ENCODE measurements at regions not wholly inside any gene's neighbourhood (a gene's known extent, or its start where the extent isn't known, plus 50 kb on each side); places are given as distances from the start of the nearest gene placed in this dataset.
A peak's percentile ranks its signal among the peaks of the same experiment; 100 is the strongest.
"Not testable (repeated sequence)": the region's sequence is repeated elsewhere in the genome, so short reads cannot be mapped to it uniquely, and the experiment has no call there.

- no peak for DNase-seq
These were observed 103.3 kb downstream of the TNFAIP3 start for GRCh38 chr6:137970368-137970767.

- DNase-seq, result no peak
These were observed 106.1 kb downstream of the TNFAIP3 start for GRCh38 chr6:137973201-137973600.

DNA sequence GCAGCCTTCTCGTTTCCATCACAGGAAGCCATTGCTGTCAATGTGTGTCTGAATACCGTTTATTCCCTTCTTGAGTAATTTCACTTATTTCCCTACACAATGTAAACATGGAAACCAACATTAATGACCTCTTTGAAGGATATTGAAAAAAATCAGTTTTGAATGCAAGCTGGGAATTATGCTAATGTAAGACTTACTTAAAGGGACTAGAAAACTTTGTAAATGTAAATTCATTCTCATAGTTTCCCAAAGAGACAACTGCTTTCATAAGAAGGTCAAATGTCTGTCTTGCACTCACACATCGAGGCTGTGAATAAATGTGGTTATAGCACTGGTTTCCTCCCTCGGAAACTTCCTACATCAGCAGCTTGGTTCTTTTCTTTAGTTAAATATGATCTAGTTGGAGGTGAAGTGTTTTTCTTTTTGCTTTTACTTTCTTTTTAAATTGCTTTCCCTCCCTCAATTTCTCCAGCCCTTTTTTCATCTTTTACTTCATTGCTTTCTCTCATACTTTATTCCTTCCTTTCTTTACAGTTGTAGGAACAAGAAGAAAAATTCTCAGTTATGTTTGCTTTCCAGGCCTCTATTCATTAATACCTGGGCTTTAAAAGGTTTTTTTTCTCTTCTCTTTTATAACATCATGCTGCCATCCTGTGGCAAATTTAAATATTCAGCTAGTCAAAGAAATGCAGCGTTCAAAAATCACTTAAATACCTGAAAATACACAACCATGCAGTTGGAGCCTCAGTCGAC lies 108.3 kb downstream of the TNFAIP3 start:
- peak; percentile 15 for DNase-seq

- no peak for DNase-seq
These were observed 109.4 kb downstream of the TNFAIP3 start for GRCh38 chr6:137976430-137976829.

DNA sequence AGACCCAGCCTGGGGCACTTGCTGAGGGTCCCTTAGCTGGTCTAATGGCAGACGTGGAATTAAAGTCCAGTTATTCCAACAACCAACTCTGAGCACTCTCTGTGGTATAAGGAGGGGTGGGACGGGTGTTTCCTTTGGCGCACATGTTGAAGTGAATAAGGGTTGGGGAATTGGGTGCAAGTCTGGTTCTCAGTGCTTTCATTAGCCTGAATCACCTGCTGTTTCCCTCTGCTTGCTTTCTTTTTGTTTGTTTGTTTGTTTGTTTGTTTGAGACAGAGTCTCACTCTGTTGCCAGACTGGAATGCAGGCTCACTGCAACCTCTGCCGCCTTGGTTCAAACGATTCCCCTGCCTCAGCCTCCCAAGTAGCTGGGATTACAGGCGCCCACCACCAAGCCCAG lies 110.1 kb downstream of the TNFAIP3 start:
- DNase-seq, result no peak

- DNase-seq, result no peak
These were observed 110.8 kb downstream of the TNFAIP3 start for GRCh38 chr6:137977814-137978213.

- DNase-seq, result no peak
These were observed 111.3 kb downstream of the TNFAIP3 start for GRCh38 chr6:137978252-137978896.

- DNase-seq, result not testable (repeated sequence)
These were observed 112.2 kb downstream of the TNFAIP3 start for GRCh38 chr6:137979263-137979662.

DNA sequence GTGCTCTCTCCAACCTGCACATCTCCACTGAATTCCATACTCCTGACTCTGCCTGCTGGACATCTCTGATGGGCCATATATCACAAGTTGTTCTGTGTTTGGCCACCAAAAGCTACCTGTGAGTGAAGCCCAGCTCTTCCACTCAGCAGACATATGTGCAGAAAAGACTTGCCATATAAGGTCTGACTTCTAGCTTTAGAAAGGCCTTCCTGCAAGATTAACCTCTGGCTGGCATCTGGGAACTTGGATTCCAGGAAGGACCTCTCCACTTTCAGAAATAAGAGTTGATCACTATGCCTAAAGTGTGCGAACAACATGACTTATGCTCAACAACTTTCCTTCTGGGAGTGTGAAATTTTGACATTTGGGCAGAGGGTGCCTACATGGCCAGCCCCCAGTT lies 113.7 kb downstream of the TNFAIP3 start:
- DNase-seq, result no peak

DNA sequence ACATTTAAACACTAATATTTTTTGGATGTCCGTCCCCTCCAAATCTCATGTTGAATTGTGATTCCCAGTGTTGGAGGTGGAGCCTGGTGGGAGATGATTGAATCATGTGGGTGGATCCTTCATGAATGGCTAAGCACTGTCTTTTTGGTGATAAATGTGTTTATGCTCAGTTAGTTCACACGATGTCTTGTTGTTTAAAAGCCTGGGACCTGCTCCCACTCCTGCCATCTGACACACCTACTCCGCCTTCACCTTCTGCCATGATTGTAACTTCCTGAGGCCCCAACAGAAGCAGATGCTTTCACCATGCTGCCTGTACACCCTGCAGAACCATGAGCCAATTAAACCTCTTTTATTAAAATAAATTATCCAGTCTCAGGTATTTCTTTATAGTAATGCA lies 114.7 kb downstream of the TNFAIP3 start:
- no peak for DNase-seq

DNA sequence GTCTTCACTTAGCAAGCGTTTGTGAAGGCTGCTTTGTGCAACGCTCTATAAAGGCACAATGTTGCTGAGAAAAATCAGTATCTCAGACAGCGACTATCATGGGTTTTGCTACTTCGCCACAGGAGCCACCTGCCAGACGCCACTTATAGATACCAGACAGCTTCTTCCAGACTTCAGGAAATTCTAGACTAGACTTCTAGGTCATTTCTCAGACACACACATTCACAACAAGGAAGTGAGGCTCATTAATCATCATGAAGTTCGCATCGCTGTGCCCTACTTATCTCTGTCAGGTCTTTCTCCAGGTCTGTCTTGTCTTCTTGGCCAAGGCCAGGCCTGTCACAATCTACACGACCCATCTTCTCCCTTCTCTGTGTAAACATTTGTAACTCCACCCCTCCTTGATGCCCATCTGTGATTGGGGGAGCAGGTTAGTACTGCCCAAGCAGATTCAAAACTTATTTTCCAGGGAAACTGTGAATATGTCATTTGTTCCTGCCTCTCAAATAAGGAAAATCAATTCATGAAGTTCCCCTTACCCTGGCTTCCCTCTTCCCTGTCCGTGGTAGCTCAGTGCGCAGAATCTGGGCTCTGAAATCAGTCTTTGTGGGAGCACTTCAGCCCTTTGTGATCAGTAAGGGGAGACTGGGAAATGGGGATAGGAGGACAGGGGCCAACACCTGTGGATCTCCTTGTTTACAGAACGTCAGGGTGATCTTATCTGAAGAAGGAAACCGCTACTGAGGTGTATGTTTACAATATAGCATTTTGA lies 115.5 kb downstream of the TNFAIP3 start:
- no peak for DNase-seq

DNA sequence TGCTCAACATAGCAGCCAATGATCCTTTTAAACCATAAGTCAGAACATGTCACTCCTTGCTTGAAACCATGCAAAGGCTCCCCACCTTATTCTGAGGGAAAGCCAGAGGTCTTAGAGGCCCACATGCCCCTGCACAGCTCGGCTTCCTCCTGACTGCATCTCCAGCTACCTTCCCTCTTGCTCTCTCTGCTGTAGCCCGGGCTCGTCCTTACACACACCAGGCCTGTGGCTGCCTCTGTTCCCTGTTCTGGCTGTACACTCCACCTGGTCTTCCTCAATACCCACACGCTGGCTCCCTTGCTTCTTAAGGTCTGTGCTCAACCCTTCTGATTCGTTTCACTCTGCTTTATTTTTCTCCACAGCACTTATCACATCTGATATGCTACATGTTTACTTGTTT lies 116.2 kb downstream of the TNFAIP3 start:
- DNase-seq, result no peak

DNA sequence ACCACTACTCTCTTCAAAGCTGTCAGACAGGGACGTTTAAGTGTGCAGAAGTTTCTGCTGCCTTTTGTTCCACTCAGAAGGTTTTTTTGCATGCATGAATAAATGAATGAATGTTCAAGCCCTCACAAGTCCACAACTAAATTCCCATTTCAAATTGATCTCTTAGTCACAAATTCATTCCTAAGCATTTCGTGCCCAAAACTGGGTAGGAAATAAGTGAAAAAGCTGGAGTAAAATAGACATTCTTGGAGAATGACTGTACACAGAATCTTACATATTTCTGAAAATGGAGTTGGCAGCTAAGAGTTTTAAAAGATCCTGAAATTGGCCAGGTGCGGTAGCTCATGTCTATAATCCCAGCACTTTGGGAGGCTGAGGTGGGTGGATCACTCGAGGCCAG lies 117.6 kb downstream of the PERP start:
- no peak for DNase-seq

DNA sequence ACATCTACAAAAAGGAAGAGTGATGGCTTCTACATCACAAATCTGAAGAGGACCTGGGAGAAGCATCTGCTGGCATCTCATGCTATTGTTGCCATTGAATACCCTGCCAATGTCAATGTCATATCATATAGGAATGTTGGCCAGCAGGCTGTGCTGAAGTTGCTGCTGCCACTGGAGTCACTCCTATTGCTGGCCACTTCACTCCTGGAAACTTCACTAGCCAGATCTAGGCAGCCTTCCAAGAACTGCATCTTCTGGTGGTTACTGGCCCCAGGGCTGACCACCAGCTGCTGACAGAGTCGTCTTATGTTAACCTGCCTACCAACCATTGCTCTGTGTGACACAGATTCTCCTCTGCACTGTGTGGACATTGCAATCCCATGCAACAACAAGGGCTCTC lies 111.8 kb downstream of the PERP start:
- no peak for DNase-seq

DNA sequence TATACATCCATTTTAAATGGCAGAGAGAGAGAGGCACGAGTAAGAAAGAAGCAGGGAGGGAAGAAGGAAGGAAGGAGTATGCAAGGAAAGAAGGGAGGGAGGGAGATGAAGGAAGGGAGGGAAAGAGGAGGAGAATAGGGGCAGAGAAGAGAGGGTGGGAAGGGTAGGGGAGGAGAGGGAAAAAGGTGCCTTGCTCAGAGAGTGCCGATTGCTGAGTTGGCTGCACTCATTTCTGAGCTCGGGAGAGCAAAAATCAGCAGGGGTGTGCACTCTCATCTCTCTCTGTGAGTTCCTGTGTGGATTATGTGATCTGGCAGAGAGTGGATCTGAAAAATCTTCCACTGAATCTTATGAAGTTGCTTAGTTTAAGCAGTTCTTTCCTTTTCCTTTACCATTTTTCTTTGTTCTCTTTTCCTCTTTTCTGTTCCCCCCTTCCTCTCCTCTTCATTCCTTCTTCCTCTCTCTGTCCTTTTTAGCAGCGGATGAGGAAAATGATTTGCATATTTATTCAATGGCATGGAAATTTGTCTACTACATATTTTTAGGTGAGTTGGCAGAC lies 108.7 kb downstream of the PERP start:
- DNase-seq, result no peak

DNA sequence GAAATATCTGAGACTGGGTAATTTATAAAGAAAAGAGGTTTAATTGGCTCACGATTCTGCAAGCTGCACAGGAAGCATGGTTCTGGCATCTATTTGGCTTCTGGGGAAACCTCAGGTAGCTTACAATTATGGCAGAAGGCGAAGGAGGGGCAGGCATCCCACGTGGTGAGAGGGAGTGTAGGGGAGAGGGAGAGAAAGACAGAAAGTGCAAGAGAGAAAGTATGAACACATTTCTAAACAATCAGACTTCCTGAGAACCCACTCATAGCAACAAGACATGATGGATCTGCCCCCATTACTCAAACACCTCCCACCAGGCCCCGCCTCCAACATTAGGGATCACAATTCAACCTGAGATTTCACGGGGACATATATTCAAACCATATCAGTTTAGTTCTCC lies 107.4 kb downstream of the PERP start:
- no peak for DNase-seq

GRCh38 chr6:138000941-138001340 lies 106.3 kb downstream of the PERP start:
- no peak for DNase-seq

DNA sequence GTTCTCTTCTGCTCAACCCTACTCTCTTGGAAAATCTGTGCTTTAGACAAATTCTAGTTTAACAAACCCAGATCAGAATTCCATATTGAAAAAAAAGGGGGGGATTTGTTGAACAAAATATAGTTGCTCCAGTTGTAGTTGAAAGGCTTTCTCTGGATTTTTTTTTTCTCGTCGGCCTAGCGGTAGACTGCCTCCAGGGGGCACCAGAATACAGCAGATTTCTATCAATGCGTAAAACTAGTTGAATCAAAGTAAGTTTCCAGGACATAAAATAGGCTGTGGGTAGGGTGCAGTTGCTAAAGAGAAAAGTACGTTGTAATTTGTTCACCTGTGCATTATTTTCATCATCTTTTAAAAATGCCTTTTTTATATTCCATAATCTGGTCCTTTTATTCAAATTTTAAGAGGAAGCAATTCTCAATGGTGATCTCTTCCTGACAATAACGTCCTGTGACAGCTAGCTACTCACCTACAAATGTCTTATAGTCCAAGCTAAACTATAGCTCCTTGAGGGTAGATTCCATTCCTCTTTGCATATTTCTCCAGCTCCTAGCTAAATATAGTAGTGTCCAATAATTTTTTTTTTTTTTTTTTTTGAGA lies 105.4 kb downstream of the PERP start:
- peak; percentile 47 for DNase-seq

- DNase-seq, result no peak
These were observed 102.6 kb downstream of the PERP start for GRCh38 chr6:138004430-138005287.

DNA sequence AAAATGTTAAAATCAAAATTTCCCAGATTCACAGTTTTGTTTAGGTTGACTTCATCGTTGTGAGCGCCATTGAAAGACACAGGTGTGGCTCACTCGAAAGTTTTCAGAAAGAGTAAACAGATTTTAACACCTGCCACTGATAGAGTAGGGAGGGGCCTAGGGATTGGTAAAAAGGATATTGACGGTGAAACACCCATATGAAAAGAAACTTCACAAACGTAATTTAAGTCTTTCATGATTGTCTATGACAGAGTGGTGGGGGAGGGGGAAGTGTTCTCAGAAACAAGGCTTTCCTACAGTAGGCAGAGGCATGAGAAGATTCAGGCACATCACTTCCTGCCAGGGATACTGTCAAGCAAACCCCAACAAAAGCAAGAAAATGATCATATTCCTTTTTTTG lies 101.4 kb downstream of the PERP start:
- no peak for DNase-seq

DNA sequence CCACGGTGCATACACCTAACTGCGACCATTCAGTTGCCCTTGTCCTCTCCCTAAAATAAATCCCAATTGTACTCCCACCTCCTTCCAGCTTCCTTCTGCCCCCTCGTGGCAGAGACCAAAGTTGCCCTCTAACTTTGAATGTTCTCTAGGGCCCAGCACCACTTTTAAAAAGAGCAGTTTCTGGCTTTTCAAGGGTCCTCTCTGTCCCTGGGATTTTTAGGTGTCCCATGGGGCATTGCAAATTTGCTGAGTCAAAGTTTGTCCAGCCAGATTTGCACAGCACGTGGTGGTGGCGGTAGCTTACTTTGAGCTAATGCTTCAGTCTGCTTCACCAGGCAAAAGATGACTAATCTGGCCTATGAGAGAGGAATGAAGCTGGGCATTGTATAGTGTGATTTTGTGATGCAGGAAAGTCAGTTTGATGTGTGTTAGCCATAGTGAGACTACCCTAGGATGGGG lies 100.2 kb downstream of the PERP start:
- no peak for DNase-seq

DNA sequence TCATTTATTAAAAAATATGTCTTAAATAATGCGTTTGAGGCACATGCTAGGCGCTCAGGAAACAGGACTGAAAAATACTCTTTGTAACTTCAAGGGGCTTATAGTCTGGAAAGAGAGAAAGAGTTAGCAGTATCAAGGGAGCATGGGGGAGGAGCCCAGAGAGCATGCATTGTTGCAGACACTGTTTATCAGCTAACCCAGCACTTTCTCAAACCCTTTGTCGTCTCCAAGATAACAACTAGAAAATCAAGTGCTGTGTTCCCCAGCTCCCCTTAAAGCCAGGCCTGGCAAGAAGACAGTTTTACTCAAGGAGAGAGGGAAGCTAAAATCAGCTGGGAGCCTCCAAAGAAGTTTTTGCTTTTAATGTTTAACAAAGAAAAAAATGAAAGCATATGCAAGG lies 98.4 kb downstream of the PERP start:
- no peak for DNase-seq
